Brain pericyte (primary cell): ENCODE measurements at regions not wholly inside any gene's neighbourhood (a gene's known extent, or its start where the extent isn't known, plus 50 kb on each side); places are given as distances from the start of the nearest gene placed in this dataset.
"Not testable (repeated sequence)": the region's sequence is repeated elsewhere in the genome, so short reads cannot be mapped to it uniquely, and the experiment has no call there.

Source experiments
- DNase-seq: peaks from one replicate; pipeline ENCODE4 v3.0.0-alpha.2; 2012; ENCODE audit warnings: low read depth, low spot score

DNA sequence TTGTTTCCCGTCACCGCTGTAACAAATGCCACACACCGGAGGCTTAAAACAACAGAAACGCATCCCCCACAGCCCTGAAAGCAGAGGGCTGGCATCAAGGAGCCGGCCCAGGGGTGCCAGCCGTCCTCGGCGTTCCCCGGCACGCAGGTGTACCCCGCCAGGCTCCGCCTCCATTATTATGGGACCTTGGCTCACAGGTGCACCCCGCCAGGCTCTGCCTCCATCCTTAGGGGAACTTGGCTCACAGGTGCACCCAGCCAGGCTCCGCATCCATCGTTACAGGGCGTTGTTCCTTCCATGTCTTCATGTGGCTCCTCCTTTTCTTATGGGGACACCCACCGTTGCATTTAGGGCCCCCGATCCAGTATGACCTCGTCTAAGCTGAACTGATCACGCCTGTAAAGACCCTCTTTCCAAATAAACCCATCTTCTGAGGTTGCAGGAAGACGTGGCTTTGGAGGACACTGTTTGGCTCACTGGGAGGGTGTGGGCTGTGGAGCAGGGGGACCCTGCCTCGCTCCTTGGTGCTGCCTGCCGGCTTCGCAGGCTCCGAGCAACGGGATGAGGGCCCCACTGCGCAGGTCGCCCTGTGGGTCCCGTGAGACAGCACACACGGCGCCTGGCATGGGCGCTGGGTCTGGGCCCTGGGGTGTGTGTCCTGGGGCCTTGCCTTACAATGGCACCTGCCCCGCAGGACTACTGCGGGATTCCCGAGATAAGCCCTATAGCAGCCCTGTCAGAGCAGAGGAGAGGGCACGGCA, 154.9 kb upstream of the ZNF469 start:
- not testable (repeated sequence) for DNase-seq

GRCh38 chr16:88228751-88229150, 154.0 kb upstream of the ZNF469 start:
- not testable (repeated sequence) for DNase-seq

GRCh38 chr16:88229710-88230109, 153.0 kb upstream of the ZNF469 start:
- not testable (repeated sequence) for DNase-seq

DNA sequence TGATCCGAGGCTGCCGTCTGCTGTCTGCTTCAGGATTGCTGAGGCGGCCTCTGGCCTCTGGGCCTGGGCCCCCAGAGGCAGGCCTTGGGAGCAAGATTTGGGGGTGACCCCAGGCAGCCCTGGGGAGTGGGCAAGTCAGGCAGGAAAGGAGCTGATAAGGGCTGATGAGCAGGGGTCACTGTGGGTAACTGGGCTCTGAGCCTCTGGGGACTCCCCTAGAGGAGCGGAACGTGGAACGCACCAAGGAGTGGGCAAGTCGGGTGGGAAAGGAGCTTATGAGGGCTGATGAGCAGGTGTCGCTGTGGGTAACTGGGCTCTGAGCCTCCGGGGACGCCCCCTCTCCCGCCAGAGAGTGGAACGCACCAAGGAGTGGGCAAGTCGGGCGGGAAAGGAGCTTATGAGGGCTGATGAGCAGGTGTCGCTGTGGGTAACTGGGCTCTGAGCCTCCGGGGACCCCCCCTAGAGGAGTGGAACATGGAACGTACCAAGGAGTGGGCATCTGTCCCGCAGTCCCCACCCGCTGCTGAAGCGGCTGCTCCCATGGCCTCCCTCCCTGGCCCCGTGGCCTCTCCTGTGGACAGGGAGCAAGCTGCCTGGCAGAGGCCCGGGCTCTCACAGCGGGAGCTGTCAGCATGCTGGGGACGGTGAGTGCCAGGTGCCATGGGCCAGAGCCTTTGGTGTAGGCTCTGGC, 152.3 kb upstream of the ZNF469 start:
- not testable (repeated sequence) for DNase-seq

- DNase-seq: not testable (repeated sequence)
Observed at GRCh38 chr16:88230967-88231615, 151.7 kb upstream of the ZNF469 start.

- DNase-seq: not testable (repeated sequence)
Observed at GRCh38 chr16:88231839-88232238, 150.9 kb upstream of the ZNF469 start.

DNA sequence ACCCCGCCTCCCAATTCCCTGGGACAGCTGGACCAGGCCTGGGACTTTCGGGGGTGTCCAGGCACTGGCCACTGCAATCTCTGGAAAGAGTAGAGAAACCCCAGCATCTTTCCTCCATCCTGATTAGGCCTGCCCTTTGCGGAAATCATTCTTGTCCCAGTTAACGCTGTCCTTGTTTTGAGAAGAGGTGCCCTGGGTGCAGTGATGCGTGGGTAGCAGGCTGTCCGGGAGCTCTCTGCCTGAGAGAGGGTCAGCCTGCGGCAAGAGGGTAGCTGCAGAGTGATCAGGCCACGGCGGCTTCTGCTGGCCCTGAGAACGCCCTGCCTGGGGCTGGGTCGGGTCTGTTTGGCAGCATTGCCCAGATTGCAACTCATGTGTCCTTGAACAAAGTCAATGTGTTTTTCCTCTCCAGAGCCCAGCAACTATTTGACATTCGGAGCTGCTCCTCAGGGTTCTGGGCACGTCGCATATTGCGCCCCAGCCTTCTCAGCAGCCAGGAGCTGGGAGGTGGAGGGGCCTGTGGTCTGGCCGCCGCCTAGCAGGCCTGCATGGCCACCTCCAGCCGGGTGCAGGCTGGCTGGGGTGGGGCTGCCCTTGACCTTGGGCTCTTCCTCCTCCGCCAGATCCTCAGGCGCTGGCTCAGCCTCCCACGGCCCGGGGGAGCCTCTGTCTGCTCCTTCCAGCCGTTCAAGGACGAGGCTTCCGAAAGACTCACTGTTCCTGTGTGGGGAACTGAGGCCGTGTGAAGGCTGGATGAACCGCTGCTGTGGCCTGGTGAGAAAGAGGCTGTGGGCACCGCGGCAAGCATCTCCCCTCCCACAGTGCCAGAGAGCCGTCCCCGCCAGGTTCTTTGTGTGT, 150.1 kb upstream of the ZNF469 start:
- not testable (repeated sequence) for DNase-seq

DNA sequence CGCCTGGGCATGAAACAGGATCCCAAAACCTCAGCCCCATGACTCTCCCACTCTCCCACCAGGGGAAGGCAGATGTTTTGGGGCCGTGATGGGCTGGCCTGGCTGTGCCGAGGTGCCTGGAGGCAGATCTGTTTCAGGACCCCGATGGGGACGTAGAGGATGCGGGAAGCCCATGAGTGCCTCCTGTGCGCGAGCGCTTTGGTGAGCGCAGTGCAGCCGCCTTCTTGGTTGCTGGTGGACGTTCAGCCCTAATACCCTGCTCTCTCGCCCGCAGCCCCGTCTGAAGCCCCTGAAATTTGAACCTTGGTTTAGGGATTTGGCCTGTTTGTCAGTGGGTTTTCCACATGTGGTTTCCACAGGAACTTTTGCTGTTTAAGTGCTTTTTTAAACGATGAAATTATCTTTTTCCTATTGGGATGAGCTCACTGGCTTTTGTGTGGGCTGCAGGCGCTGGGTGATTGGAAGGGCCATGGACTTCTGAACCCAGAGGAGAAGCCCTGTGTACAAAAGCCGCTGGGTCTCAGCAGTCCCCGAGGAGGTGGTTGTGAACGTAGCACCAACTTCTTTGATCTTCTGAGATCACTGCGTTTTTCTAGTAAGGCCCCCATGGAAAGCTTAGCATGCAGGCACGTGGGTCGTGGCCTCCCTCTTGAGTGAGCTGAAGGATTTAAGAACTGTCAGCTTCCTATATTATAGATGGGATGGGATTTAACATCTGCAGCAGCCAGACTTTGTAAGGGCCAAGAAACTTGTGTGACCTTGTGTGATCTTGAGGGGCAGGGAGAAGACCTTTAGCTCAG, 148.9 kb upstream of the ZNF469 start:
- DNase-seq: not testable (repeated sequence)

- not testable (repeated sequence) for DNase-seq
Observed at GRCh38 chr16:88234421-88235271, 148.1 kb upstream of the ZNF469 start.

DNA sequence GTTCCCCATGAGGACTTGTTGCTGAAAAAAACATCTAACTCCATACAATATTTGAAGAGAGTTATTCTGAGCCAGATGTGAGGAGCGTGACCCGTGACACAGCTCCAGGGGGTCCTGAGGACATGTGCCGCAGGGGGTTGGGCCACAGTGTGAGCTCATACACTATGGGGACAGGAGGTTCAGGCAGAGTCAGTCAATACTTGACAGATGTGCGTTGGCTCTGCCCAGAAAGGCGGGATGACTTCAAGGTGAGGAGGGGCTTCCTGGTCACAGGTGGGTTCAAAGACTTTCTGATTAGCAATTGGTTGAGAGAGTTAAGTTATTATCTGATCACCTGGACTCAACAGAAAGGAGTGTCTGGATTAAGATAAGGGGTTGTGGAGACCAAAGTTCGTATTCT, 147.1 kb upstream of the ZNF469 start:
- DNase-seq: not testable (repeated sequence)

- DNase-seq: not testable (repeated sequence)
Observed at GRCh38 chr16:88236229-88236628, 146.5 kb upstream of the ZNF469 start.

DNA sequence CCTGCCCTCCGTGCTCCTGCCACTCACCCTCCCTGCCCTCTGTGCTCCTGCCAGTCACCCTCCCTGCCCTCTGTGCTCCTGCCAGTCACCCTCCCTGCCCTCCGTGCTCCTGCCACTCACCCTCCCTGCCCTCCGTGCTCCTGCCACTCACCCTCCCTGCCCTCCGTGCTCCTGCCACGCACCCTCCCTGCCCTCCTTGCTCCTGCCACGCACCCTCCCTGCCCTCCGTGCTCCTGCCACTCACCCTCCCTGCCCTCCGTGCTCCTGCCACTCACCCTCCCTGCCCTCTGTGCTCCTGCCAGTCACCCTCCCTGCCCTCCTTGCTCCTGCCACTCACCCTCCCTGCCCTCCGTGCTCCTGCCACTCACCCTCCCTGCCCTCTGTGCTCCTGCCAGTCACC, 145.4 kb upstream of the ZNF469 start:
- DNase-seq: not testable (repeated sequence)

GRCh38 chr16:88237761-88238415, 144.9 kb upstream of the ZNF469 start:
- DNase-seq: not testable (repeated sequence)

DNA sequence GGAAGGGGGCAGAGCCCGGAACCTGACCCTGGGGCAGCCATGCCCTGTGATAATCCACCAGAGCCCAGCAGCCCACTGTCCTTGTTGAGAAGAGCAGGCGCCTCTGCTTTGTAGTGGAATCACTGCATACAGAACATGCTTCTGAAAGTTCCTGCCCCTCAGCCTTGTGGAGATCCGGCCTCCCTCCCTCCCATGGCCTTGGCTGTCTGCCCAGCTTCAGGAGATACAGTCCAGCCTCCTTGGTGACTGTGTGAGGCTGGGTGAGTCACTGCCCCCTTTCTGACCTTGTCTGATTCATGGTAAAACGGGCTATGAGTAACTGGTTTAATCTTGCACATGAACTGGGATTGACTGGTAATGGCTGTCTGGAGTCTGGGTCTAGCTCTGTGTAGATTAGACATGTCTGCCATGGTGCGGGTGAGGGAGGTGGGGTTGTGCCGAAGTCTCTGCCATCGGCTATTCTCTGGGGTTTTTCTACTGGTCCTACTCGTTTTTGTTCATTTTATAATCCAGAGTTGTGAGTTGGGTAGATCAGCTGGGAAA, 144.0 kb upstream of the ZNF469 start:
- DNase-seq: peak; percentile 96

- DNase-seq: not testable (repeated sequence)
Observed at GRCh38 chr16:88240118-88240517, 142.6 kb upstream of the ZNF469 start.

- not testable (repeated sequence) for DNase-seq
Observed at GRCh38 chr16:88240776-88241175, 142.0 kb upstream of the ZNF469 start.

DNA sequence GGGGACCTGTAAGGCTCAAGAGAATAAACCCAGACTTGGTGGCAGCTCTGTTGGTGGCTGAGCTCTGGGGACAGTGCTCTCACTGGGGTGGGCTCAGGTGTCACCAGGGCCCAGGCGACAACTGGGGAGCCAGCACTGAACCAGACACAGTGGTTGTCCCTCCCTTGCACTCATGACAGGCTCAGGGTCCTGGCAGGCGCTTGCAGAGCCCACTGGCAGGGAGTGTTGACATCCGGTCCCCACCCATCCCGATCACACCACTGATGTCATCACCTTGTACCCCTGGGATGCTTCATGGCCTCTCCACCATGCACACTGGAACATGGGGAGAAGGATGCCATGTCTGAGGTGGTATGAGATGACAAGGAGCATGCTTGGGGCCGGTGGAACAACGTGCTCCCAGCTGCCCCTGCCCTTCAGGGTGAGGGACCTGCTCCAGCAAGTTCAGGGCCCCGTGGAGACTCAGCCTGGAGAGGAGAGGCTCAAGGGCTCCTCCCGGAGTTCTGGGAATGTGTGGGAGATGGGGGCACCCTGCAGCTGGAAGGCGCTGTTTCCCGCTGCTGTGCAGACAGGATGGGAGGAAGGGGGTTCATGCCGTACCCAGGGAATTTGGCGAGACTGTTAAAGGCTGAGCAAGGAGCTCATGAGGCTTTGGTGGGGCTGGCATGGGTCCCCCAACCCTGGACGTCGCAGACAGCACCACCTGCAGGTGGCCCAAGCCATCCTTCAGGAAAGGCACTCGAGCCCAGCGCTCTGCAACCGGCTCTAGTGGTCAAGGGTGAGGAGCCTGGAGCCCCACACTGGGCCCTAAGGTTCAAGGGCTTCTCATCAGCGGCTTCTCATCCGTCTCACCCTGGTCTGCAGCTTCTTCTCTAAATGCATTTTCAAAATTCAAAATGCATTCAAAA, 141.1 kb upstream of the ZNF469 start:
- DNase-seq: not testable (repeated sequence)
